AG09309 (cell line): ENCODE measurements at regions not wholly inside any gene's neighbourhood (a gene's known extent, or its start where the extent isn't known, plus 50 kb on each side); places are given as distances from the start of the nearest gene placed in this dataset.

Experiments used
- DNase-seq: peaks from one replicate; pipeline ENCODE4 v3.0.0-alpha.2; 2010; ENCODE audit warnings: low read depth
- H3K4me3 ChIP-seq: 2 replicates; pipeline ENCODE4 v1.5.1; 2011; ENCODE audit warnings: mild to moderate bottlenecking, low read depth, low read length, moderate library complexity; ENCODE audit not compliant: control insufficient read depth
- CTCF ChIP-seq: IDR thresholded peaks from 2 replicates; pipeline ENCODE4 v1.5.1; 2011; ENCODE audit warnings: mild to moderate bottlenecking, low read depth, low read length, inconsistent platforms; ENCODE audit not compliant: insufficient read depth, control insufficient read depth; ENCODE audit errors: missing control alignments

GRCh38 chr3:170719300-170719699 is 133.4 kb upstream of the SLC7A14 start:
- TF ChIP-seq CTCF = no peak
- no peak overlapping the region for H3K4me3 ChIP-seq
- no peak for DNase-seq

GRCh38 chr3:170718848-170719247 is 133.0 kb upstream of the SLC7A14 start:
- no peak for DNase-seq
- H3K4me3 ChIP-seq = no peak overlapping the region
- no peak for TF ChIP-seq CTCF

GRCh38 chr3:170717410-170718402 is 131.8 kb upstream of the SLC7A14 start:
- no peak for DNase-seq

GRCh38 chr3:170716172-170716805 is 130.4 kb upstream of the SLC7A14 start:
- H3K4me3 ChIP-seq = no peak overlapping the region
- no peak for TF ChIP-seq CTCF
- no peak for DNase-seq

More at GRCh38 chr3:170717410-170718402, 131.8 kb upstream of the SLC7A14 start:
- no peak overlapping the region for H3K4me3 ChIP-seq
- no peak for TF ChIP-seq CTCF

GRCh38 chr3:170714562-170715535 is 129.0 kb upstream of the SLC7A14 start:
- no peak for TF ChIP-seq CTCF
- DNase-seq = no peak
- H3K4me3 ChIP-seq = no peak overlapping the region

GRCh38 chr3:170714122-170714521 is 128.2 kb upstream of the SLC7A14 start:
- H3K4me3 ChIP-seq = no peak overlapping the region
- DNase-seq = no peak
- no peak for TF ChIP-seq CTCF
